NCI-H2227 (cell line): ENCODE measurements at regions not wholly inside any gene's neighbourhood (a gene's known extent, or its start where the extent isn't known, plus 50 kb on each side); places are given as distances from the start of the nearest gene placed in this dataset.

Experiments
- DNase-seq: peaks from one replicate; lab custom pipeline; 2025; ENCODE audit not compliant: unreplicated experiment; lab: John Stamatoyannopoulos, UW

DNA sequence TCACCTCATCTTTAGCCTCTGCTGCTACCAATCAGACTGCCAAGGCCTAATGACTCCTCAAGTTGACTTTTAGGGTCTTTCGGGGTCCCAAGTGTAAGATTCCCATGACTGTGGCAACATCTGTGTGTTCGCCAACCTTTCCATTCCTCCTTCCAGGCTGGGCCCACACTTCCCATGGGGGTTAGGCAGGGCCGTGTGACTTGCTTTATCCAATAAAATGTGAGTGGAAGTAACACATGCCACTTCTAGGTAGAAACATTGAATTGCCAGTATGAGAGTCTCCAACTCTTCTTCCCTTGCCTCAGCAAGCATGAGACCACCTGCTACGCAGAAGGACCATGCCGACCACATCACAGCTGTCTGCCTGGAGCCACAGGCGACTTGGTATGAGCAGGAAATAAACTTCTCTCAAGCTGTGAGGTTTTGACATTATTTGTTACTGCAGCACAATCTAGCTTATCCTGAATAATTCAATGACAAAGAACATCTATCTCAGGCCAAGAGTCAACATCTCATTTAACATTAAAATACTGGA, 190.4 kb upstream of the IER5L start:
- no peak for DNase-seq

DNA sequence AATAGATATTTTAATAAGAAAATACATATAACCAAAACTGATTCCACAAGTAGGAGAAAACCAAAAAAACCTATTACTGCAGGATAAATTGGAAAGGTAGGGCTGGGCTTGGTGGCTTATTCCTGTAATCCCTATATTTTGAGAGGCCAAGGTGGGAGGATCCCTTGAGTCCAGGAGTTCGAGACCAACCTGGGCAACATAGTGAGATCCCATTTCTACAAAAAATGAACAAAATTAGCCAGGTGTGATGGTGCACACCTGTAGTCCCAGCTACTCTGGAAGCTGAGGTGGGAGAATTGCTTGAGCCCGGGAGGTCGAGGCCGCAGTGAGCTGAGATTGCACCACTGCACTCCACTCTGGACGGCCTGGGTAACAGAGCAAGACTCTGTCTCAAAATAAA, 189.2 kb upstream of the IER5L start:
- DNase-seq, result no peak

DNA sequence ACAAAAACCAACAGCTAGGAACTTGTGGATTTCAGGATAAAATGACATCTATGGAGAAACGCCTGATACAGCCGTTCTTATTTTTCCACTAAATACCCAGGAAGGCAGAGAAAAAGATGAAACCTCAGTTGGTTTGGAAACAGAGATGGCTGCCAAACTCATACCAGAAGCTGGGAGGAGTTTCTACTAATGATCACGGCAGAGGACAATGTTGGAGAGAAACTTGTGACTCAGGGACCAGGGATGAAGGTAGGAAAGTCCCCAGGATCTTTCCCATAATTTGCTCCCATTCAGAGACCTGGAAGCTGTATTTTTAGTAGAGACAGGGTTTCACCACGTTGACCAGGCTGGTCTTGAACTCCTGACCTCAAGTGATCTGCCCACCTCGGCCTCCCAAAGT, 187.1 kb upstream of the IER5L start:
- no peak for DNase-seq

DNA sequence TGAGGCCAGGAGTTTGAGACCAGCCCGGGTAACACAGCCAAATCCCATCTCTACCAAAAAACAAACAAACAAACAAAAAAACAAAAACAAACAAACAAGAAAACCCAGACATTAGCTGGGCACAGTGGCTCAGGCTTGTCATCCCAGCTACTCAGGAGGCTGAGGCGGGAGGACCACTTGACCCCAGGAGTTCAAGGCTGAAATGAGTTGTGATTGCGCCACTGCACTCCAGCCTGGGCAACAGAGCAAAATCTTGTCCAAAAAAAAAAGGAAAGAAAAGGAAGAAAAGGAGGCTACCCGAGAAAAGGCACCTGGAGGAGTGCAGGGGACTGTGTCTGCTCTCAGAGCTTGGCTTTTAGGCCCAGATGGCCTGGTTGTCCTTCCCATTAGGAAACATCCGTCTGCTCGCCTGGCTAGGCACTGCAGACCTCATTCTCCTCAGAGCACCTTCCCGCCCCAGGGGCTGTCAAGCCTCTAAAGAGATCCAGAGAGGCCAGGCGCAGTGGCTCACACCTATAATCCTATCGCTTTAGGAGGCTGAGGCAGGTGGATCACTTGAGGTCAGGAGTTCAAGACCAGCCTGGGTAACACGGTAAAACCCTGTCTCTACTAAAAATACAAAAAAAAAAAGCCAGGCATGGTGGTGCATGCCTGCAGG, 185.3 kb upstream of the IER5L start:
- DNase-seq, result no peak

DNA sequence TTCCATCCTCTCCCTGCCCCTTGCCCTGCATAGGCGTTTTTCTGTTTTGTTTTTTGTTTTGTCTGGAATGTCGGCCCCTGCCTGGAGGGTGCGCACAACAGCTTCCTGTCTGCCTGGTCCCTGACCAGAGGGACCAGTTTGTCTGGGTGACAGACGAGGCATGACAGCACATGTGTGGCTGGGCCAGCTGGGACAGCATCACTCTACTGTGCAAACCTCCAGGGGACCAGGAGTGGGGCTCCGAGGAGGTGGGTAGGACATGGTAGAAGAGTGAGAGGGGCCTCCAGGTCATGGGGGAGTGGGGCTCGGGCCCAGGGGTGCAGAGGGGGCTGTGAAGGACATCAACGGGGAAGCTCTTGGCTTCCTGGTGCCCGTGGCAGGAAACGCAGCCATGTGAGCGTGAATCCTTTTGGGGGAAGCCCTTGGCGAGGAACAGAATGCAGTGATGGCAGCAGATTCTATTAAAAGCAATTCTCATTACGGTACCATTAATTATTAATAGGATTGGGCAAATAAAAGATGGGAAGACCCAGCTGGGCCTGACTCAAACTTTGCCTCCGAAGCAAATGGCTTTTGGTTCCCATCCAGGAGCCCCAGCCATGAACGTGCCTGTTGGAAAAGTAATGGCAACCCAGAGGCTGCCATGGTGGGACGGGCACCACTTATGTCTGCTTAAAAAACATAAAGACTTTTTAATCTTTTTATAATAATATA, 184.4 kb upstream of the IER5L start:
- no peak for DNase-seq

DNA sequence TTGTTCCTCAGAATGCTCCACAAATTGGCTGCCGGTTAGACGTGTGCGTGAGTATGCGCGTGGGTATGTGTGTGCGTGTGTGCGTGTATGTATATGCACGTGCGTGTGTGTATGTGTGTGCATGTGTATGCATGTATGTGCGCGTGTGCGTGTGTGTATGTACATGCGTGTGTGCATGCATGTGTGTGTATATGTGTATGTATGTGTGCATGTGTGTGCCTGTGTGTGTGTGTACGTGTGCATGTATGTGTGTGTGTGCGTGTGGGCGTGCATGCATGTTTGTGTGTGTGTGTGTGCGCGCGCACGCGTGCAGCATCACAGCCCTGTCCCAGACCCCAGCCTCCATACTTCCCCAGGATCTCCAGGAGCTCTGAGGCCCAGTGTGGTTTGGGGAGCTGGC, 183.1 kb upstream of the IER5L start:
- no peak for DNase-seq

DNA sequence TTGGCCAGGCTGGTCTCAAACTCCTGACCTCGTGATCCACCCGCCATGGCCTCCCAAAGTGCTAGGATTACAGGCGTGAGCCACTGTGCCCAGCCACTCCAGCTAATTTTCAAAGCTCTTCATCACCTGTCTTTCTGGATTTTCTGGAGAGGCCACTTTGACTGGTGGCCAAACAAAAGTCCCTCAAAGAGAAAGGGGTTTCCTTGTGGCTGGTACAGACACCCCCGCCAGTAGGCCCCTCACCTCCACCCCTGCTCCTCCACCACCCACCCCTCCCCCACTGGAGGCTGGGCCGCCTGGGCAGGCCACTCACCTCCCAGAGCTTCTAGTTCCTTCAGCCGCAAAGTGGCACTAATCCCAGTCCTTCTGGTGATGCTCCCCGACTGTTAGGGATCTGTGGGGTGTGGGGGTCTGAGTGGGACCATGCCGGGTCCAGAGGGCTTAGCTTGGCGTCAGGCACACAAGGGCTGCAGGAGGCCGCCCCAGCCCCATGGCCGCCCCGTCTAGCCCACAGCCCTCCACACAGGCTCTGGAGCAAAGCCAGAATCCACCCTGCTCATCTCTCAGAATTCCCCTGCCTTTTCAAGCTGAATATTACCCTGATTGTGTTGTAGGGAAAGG, 182.0 kb upstream of the IER5L start:
- DNase-seq, result no peak

DNA sequence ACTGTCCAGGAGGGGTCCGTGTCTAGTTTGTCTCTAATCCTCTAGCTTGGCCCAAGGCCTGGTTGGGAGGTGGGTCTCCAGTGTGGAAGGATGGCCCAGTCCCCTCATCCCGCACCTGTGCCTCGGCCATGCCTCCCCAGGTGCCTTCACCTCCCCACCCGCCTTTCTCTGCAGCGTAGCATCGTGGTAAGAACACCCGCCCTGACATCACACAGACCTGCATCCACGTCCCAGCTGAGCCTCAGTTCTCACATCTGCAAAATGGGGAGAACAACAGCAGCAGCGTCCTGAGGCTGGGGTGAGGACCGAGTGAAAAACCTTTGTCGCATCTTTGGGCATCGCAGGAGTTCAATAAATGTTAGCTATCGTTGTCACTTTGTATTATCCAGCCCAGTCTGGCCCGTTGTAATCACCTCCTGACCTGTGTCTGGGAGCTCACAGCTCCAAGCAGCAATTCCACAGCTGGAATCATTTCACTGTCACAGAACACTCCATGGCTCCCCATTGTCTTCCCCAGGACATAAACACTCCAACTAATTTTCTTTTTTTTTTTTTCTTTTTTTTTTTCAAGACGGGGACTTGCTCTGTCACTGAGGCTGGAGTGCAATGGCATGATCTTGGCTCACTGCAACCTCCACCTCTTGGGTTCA, 181.2 kb upstream of the IER5L start:
- DNase-seq, result no peak

DNA sequence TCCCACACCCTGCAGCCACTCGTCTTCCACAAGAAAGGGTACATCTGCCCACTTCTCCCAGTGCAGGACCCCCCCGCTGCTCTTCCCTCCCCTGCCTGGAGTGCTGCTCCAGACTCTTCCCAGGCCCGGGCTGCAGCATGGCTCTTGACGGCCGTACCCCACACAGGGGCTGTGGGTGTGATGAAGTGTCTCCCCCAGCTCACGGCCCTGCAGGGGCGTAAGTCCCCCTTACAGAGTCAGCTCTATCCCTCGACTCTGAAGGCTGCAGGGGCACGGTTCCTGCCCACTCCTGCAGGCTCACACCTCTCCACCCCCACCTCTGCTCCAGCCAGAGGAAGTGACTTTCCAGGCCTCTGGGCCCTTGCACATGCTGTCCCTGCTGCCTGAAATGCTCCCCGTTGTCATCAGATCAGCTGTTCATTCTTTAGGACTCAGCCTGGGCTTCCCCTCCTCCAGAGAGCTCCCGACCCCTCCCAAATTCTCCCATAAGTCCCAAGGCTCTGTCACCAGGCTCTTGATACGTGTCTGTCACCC, 180.6 kb upstream of the IER5L start:
- DNase-seq, result no peak

DNA sequence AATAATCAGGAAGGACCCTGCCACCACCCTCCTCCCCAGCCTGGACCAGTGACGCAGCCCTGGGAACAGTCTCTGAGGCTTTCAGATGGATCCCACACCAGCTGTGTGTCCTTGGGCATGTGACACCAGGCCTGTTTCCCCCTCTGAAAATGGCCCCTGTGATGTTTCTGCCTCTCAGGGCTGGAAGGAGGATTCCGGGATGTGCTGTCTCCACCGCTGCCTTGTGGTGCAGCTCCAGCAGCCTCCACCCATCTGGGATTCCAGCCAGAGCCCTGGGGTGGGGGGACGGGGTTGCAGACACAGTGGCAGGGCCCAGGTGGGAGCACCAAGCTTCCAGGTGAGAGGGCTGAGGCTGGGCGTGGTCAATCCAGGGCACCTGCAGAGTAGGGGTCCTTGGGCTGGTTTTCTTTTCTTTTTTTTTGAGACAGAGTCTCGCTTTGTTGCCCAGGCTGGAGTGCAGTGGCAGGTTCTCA, 179.7 kb upstream of the IER5L start:
- no peak for DNase-seq

DNA sequence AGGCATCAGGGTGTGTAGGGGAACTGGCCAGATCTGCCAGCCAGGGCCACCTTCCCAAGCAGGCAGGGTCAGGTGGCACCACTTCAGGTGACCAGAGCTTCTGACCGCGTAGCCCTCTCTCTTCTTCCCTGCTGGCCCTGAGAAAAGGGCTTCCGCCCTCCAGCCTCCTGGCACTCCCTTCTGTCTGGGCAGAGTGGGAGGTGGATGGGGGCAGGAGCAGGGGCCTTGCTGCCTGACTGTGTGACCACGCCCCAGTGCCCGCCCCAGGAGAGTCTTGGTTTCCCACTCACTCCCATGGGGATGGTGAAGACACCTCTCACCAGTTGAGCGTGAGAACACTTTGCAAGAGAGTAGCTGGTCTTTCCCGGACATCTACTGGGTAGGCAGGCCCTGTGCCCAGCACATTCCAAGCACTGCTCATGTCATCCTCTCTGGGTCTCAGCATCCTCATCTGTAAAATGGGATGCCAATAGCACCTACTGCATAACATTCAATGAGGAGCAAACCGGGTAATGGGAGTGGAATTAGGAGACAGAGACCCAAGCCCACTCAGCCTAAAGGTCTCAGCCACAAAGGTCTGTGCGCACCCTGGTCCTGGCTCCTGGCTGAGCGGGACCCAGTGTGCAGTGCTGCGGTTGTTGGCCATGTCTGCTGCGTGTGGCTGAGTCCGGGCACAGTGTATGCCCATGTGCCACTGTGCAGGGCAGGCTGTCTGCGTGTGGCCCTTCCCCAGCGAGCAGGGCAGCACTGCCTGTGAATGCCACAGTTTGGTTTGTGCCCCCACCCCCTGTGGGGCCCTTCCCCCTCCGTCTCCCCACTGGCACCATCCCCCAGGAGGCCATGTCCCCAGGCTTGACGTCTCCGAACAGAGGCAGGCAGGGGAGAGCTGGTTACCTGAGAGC, 179.1 kb upstream of the IER5L start:
- DNase-seq, result no peak

DNA sequence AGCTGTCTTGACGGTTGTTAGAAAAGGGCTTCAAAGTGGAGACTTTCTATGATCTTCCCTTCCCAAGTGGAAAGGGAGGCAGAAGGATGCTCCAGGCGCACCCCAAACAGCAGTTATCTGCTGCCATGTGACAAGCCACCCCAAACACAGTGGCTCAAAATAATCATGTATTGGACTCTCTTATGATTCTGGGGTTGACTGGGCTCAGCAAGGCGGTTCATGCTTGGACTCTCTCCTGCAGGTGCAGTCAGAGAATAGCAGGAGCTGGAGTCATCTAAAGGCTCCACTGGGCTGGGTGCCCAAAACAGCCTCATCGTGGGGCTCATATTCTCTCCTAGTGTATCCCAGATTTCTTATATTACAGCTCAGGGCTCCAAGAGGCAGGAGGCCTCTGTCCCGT, 177.6 kb upstream of the IER5L start:
- no peak for DNase-seq

DNA sequence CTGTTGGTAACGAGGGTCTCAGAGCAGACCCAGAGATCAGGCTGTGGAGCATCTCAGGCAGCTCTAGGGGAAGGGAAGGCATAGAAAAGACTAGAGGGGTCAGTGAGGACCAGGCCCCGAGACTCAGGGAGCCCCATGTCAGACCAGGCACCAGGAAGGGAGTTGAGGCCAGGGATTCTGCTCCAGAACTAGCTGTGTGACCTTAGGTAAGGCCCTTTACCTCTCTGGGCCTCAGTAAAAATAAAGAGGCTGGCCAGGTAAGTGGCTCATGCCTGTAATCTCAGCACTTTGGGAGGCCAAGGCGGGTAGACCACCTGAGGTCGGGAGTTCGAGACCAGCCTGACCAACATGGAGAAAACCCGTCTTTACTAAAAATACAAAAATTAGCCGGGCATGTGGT, 176.4 kb upstream of the IER5L start:
- no peak for DNase-seq

DNA sequence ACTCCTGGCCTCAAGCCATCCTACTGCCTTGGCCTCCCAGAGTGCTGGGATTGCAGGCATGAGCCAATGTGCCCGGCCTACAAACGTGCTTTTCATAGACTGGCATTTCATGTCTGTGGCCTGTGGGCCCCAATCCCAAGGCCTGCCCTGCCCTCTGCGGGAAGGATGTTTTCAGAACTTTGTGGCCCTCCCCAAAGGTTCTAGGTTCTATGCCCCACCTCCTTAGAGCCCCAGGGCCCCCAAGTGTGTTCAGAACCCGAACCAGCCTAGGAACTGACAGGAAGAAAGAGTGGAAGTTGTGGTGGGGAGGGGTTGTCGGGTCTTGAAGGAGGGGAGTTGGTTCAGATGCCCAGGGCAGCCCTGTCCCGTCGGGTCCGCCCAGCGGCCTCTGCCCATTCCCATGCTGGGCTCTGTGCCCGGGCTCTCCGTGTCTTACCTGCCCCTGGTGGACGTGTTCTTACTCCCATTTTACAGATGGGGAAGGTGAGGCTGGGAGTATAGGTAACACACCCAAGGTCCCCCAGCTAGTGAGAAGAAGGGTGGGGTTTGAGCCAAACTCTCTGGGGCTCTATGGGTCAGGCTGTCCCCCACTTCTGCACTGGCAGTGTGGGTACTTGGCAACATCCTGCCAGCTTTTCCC, 175.8 kb upstream of the IER5L start:
- DNase-seq, result no peak

DNA sequence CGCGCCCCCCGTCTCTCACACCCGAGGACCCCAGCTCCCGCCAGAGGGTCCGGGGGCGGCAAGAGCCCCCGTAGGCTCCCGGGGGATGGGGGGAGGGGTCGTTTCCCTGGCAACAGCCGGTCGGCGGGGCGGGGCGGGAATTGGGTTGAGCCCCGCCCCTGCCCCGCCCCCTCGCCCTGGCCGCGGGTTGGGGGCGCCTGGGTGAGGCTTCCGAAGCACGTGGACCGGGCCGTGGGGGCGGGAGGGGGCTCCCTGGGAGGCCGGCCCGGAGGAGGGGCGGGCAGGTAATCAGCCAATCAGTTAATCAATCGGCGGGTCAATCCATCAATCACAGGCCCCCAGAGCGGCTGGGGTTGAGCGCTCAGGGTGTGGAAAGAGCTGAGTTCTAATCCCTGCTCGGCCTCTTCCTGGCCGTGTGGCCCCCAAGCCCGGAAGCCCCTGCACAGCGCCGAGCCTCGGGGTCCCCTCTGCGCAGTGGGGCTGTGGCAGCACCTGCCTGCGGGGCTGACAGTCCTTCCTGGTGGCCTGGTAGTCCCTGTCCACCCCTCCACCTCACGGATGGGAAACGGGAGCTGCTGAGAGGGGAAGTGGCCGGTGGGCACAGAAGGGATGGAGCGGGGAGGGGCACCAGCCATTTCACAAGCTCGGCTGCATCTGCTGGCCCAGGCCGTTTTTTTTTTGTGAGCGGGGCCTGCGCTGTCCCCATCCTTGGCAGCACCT, 174.2 kb upstream of the IER5L start:
- DNase-seq, result peak; percentile 46

DNA sequence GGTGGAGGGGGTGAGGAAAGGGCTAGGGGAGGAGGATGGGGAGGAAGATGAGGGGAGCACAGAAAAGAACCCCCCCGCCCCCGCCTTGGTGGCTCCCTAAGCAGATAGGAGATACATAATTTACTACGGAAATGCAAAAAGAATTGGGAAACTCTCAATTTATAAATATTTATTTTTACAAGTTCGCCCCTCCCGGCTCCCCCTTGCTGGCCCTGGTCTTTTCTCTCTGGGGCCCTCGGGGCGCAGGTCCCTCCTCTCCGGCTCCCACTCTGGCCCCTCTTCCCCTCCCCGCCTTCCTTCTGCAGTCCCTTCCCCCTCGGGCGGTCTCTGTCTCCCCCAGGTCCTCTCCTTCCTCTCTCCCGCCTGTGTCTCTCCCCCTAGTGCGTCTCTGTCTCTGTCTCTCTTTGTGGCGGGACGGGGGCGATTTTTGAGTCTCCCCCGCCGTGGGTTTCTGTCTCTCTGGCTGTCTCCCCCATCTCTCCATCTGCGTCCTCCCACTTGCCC, 173.6 kb upstream of the IER5L start:
- DNase-seq, result peak; percentile 33

DNA sequence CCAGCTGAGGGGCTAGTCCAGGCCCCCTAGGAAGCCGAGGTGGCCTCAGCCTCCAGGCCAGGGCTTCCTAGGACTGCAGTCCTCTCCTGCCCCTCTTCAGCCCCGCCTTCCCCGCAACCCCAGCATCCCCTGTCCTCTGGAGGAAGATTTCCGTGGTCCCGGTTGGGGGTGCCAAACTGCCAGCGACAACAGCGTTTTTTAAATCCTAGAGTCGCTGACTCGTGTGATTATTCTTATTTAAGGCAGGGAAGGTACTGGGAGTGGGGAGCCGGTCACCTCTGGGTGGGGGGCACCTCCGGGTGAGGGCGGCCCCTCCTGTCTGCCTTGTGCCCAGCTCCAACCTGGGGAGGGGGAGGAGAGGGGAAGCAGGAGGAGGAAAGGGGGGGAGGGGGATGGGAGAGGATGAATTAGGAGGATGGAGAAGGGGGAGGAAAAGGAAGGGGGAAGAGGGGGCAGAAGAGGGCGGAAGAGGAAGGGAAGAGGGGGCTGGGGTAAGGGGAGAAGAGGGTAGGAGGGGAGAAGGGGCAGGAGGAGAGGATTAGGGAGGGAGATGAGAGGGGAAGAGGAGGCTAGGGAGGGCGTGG, 173.1 kb upstream of the IER5L start:
- peak; percentile 46 for DNase-seq

DNA sequence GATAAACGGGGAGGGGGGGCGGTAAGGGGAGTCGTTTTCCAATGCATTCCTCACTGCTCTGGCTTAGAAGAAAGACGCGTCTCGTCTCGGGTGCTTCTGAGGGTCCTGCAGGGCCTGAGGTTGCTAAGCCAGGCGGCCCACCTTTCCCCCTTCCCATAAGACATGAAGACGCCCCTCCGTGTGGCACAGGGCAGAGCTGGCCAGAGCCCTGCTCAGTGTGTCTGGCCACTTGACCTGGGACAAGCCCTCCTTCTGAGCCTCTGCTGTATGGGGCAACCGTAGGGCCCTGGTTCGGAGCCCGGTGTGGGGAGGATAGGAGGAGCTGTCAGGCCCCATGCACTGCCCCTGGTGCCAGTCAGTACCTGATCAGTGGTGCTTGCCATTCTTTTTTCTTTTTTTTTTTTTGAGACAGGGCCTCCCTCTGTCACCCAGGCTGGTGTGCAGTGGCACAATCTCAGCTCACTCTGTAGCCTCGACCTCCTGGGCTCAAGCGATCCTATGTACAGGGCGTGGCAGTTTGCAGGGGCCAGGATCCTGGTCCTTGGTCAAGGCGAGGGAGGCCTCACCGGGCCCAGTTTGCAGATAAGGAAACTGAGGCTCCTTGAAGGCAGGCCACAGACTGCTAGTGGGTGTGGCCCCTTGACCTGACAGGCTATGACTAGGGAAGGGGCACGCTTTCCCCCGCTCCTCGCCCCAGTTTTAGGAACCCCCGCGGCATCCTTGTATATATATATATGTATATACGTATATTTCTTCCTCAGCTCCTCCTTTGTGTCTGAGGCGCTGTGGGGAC, 172.3 kb upstream of the IER5L start:
- DNase-seq, result no peak
